ENCODE measurements at regions not wholly inside any gene's neighbourhood (a gene's known extent, or its start where the extent isn't known, plus 50 kb on each side); places are given as distances from the start of the nearest gene placed in this dataset.

DNA sequence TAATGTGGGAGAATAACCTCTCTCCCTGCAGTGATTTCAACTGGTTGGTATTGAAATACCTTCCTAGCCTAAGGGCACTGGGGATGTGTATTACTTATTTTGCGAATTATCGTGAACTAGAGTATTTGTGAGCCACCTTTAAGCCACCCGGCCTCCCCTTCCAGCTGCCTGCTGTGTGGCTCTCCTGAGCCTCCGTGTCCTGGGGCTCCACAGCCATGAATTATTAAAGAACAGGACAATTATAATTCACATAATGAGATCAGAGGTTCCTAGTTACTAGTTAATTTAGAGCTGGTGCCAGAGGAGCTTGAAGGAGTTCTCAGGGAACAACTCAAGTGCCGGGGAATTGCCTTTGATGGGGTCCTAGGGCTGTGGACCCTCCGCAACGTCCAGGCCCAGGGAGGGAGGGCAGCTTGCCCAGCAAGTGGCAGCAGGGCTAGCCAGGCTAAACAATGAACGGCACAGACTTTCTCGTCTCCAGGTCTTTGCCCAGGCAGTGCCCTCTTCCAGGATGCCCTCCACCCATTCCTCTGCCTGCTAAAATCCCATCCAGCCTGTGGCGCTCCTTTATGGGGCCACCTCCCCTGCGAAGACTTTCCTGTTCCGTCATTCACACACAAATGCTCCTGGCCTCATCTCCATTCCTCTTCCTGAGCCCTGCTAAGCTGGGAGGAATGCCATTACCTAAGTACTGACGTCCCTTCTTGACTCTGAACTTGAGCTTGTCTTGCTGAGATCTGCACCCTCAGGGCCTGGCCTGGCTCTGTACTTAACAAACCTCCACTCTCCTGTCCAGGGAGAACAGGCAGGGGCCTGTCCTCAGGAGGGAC lies 91.5 kb downstream of the RTL6 start:
- H3K9me3 ChIP-seq (ENCODE audit: control insufficient read depth, low read length) = no peaks in the 10 kb centered on the region
- H3K79me2 ChIP-seq = no peaks in the 10 kb centered on the region
- TF ChIP-seq, protein P1, sequence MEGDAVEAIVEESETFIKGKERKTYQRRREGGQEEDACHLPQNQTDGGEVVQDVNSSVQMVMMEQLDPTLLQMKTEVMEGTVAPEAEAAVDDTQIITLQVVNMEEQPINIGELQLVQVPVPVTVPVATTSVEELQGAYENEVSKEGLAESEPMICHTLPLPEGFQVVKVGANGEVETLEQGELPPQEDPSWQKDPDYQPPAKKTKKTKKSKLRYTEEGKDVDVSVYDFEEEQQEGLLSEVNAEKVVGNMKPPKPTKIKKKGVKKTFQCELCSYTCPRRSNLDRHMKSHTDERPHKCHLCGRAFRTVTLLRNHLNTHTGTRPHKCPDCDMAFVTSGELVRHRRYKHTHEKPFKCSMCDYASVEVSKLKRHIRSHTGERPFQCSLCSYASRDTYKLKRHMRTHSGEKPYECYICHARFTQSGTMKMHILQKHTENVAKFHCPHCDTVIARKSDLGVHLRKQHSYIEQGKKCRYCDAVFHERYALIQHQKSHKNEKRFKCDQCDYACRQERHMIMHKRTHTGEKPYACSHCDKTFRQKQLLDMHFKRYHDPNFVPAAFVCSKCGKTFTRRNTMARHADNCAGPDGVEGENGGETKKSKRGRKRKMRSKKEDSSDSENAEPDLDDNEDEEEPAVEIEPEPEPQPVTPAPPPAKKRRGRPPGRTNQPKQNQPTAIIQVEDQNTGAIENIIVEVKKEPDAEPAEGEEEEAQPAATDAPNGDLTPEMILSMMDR (IDR thresholded peaks at IDR 0.05) = no peak
- no peak overlapping the region for H3K9ac ChIP-seq
- no peak overlapping the region for H3K4me2 ChIP-seq (ENCODE audit: low read length)
- H3K4me1 ChIP-seq = no peaks in the 10 kb centered on the region
- no peak overlapping the region for H2AFZ ChIP-seq
- no peaks in the 10 kb centered on the region for H3K27me3 ChIP-seq (ENCODE audit: control insufficient read depth, insufficient read depth, low read length)
- no peaks in the 10 kb centered on the region for H3K36me3 ChIP-seq (ENCODE audit: control insufficient read depth, insufficient read depth, low read length)
- H3K27ac ChIP-seq = no peak overlapping the region
- no peak overlapping the region for H3K4me3 ChIP-seq (ENCODE audit: low read depth, low read length)

DNA sequence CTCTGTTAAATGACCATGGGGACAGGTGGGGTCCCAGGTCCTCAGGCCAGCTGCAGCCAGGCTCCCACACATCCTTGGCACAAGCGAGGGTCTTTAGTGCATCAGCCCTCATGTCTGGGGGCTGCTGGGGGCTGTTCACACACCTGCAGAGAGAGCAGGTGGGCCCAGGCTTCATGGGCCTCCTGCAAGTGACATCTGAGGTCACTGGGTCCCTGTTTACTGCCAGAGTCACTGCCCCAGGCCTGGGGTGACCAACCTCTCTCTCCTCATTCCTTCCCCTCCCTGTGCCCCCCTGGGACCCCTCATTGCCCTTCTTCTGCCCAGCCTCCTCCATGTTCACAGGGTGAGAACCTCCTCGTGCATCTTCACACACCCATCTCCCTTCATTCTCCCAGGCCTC lies 92.4 kb downstream of the RTL6 start:
- TF ChIP-seq, protein P1 (IDR thresholded peaks at IDR 0.05) = no peak
- Histone ChIP-seq H3K27ac (no peak overlapping the region), H2AFZ (no peak overlapping the region), H3K36me3 (ENCODE audit: control insufficient read depth, insufficient read depth, low read length) (no peaks in the 10 kb centered on the region), H3K9me3 (ENCODE audit: control insufficient read depth, low read length) (no peaks in the 10 kb centered on the region), H3K9ac (no peak overlapping the region), H3K4me1 (no peaks in the 10 kb centered on the region), H3K79me2 (no peaks in the 10 kb centered on the region), H3K27me3 (ENCODE audit: control insufficient read depth, insufficient read depth, low read length) (no peaks in the 10 kb centered on the region), H3K4me3 (ENCODE audit: low read depth, low read length) (no peak overlapping the region), H3K4me2 (ENCODE audit: low read length) (no peak overlapping the region)

DNA sequence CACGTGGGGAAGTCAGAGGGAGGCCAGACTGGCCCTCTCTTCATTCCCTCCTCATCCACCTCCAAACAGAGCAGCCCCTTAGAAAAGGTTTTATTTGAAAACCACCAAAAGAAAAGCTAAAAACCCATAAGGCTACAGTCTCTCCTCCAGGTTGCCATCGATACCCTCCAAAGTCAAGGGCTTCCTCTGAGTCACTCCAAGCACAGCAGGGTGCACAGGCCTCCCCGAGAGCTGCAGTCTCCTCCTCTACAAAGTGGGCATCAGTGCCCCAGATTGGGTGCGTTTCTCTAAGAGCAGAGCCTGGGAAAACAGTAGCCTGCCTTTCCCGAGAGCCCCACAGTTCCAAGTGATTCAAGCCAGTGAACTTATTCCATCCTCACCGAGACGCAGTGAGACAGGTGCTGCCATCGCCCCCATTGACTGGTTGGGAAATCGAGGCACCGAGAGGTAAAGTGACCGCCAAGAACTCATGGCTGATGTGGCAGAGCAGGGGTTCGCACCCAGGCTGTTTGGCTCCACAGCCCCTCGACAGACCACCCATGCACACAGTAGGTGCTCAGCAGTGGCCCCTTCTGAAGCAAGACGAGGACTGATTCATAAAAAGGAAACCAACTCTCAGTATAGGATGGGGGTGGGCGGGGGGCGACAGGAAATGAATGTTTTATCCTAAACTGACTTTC lies 91.7 kb upstream of the SHISAL1 start:
- Histone ChIP-seq H3K4me2 (ENCODE audit: low read length) (no peak overlapping the region), H2AFZ (no peak overlapping the region), H3K4me1 (no peaks in the 10 kb centered on the region), H3K36me3 (ENCODE audit: control insufficient read depth, insufficient read depth, low read length) (no peaks in the 10 kb centered on the region), H3K27me3 (ENCODE audit: control insufficient read depth, insufficient read depth, low read length) (no peaks in the 10 kb centered on the region), H3K27ac (no peak overlapping the region), H3K9ac (no peak overlapping the region), H3K4me3 (ENCODE audit: low read depth, low read length) (no peak overlapping the region), H3K79me2 (no peaks in the 10 kb centered on the region), H3K9me3 (ENCODE audit: control insufficient read depth, low read length) (no peaks in the 10 kb centered on the region)
- TF ChIP-seq, protein P1 (IDR thresholded peaks at IDR 0.05) = no peak

DNA sequence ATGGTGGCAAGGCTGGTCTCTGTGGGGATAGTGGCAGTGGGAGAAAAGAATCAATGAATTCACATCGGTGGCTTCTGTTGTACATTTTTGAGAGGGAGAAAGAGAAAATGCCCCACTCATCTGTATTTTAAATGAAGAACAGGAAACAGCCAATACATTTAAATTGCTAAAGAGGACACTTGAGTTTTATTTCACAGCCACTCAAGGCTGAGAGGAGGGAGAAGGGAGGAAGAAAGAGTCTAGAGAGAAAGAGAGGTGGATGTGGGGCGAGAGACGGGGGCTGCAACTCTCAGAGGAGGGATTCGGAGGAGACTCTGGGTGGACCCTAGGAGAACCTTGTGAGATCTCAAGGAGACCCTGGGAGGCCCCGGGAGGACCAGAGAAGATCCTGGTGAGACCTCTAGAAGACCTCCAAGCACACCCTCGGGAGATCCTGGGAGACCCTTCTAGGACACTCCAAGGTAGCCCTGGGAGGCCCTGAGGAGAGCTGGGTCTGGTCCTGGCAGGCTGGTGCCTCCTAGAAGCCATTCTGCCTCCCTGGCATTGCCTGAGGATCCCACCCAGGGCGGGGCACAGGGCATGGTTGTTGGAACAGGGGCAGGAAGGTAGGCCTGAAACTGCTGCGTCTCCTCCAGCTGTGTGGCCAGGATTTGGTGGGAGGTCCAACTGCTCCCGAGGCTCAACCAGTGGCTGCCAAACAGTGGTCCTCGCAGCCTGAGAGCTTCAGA lies 91.0 kb upstream of the SHISAL1 start:
- H3K4me3 ChIP-seq (ENCODE audit: low read depth, low read length) = no peak overlapping the region
- H3K4me2 ChIP-seq (ENCODE audit: low read length) = no peak overlapping the region
- TF ChIP-seq, protein P1 (IDR thresholded peaks at IDR 0.05) = no peak
- H2AFZ ChIP-seq = no peak overlapping the region
- H3K4me1 ChIP-seq = no peaks in the 10 kb centered on the region
- H3K9me3 ChIP-seq (ENCODE audit: control insufficient read depth, low read length) = no peaks in the 10 kb centered on the region
- no peak overlapping the region for H3K9ac ChIP-seq
- no peaks in the 10 kb centered on the region for H3K79me2 ChIP-seq
- no peaks in the 10 kb centered on the region for H3K27me3 ChIP-seq (ENCODE audit: control insufficient read depth, insufficient read depth, low read length)
- H3K36me3 ChIP-seq (ENCODE audit: control insufficient read depth, insufficient read depth, low read length) = no peaks in the 10 kb centered on the region
- no peak overlapping the region for H3K27ac ChIP-seq

Data from parathyroid adenoma (tissue), 2 donors.